ENCODE measurements at regions not wholly inside any gene's neighbourhood (a gene's known extent, or its start where the extent isn't known, plus 50 kb on each side); places are given as distances from the start of the nearest gene placed in this dataset.

- Histone ChIP-seq H3K36me3 (no peaks in the 10 kb centered on the region), H3K9me3 (no peaks in the 10 kb centered on the region), H3K4me3 (replicated peaks in 1 of 3) (no peak overlapping the region), H3K27me3 (no peaks in the 10 kb centered on the region), H3K4me1 (peaks cover 0 to 6% of the 10 kb centered on the region in 2 donors), H3K27ac (no peak overlapping the region)
- 85 to 87% methylated on average over 11 of the region's 11 CpGs for WGBS, 2 donors
- intact Hi-C loops (cut with DNase I), result no loop called here
- DNase-seq, result no peak
- TF ChIP-seq POLR2A (IDR thresholded peaks at IDR 0.05) (no peak), CTCF (IDR thresholded peaks at IDR 0.05) (no peak)
Measured at GRCh38 chr11:70761908-70762337, 363.6 kb downstream of the CTTN start.

GRCh38 chr11:70762810-70763209 is 364.5 kb downstream of the CTTN start:
- Histone ChIP-seq H3K9me3 (no peaks in the 10 kb centered on the region), H3K4me3 (replicated peaks in 1 of 3) (no peak overlapping the region), H3K4me1 (peaks cover 0 to 6% of the 10 kb centered on the region in 2 donors), H3K27ac (no peak overlapping the region), H3K36me3 (no peaks in the 10 kb centered on the region), H3K27me3 (no peaks in the 10 kb centered on the region)
- 50 to 56% methylated on average over 7 of the region's 7 CpGs for WGBS, 2 donors
- intact Hi-C loops (cut with DNase I), result no loop called here
- peak; percentile 82 to 90 for DNase-seq
- no peak for TF ChIP-seq POLR2A (IDR thresholded peaks at IDR 0.05)
- TF ChIP-seq CTCF (IDR thresholded peaks at IDR 0.05), result no peak

GRCh38 chr11:70763606-70764005 is 365.3 kb downstream of the CTTN start:
- WGBS, 2 donors, result 95 to 98% methylated on average over 3 of the region's 3 CpGs
- no peak for DNase-seq
- TF ChIP-seq POLR2A (IDR thresholded peaks at IDR 0.05) (no peak), CTCF (IDR thresholded peaks at IDR 0.05) (no peak)
- intact Hi-C loops (cut with DNase I), result no loop called here
- no peaks in the 10 kb centered on the region for H3K36me3 ChIP-seq
- H3K4me1 ChIP-seq, result peaks cover 0 to 6% of the 10 kb centered on the region in 2 donors
- no peak overlapping the region for H3K4me3 ChIP-seq (replicated peaks in 1 of 3)
- H3K27me3 ChIP-seq, result no peaks in the 10 kb centered on the region
- H3K9me3 ChIP-seq, result no peaks in the 10 kb centered on the region
- H3K27ac ChIP-seq, result no peak overlapping the region

GRCh38 chr11:70764356-70764905 is 366.1 kb downstream of the CTTN start:
- DNase-seq, result no peak
- peaks cover 0 to 6% of the 10 kb centered on the region in 2 donors for H3K4me1 ChIP-seq
- no peaks in the 10 kb centered on the region for H3K36me3 ChIP-seq
- H3K27me3 ChIP-seq, result no peaks in the 10 kb centered on the region
- intact Hi-C loops (cut with DNase I), result no loop called here
- TF ChIP-seq CTCF (IDR thresholded peaks at IDR 0.05), result no peak
- no peak for TF ChIP-seq POLR2A (IDR thresholded peaks at IDR 0.05)
- H3K27ac ChIP-seq, result no peak overlapping the region
- no peaks in the 10 kb centered on the region for H3K9me3 ChIP-seq
- WGBS, 2 donors, result 90 to 94% methylated on average over 3 of the region's 3 CpGs
- H3K4me3 ChIP-seq (replicated peaks in 1 of 3), result no peak overlapping the region

- no peak for TF ChIP-seq CTCF (IDR thresholded peaks at IDR 0.05)
- TF ChIP-seq POLR2A (IDR thresholded peaks at IDR 0.05), result no peak
- H3K4me3 ChIP-seq (replicated peaks in 1 of 3), result no peak overlapping the region
- H3K27ac ChIP-seq, result no peak overlapping the region
- no peak for DNase-seq
- intact Hi-C loops (cut with DNase I), result no loop called here
- no peaks in the 10 kb centered on the region for H3K27me3 ChIP-seq
- no peaks in the 10 kb centered on the region for H3K36me3 ChIP-seq
- H3K4me1 ChIP-seq, result peaks cover 0 to 6% of the 10 kb centered on the region in 2 donors
- no peaks in the 10 kb centered on the region for H3K9me3 ChIP-seq
- 90 to 94% methylated on average over 8 of the region's 8 CpGs for WGBS, 2 donors
Measured at GRCh38 chr11:70766901-70767300, 368.6 kb downstream of the CTTN start.

Measured in thyroid gland (tissue), 4 donors.